ENCODE measurements at regions not wholly inside any gene's neighbourhood (a gene's known extent, or its start where the extent isn't known, plus 50 kb on each side); places are given as distances from the start of the nearest gene placed in this dataset.

GRCh38 chr7:155193716-155194115, 104.0 kb upstream of the INSIG1 start:
- DNase-seq, result no peak

GRCh38 chr7:155194382-155195140, 103.1 kb upstream of the INSIG1 start:
- 65 to 70% methylated on average over 2 to 18 of the region's 18 CpGs for WGBS, 2 donors (ENCODE audit: low coverage in 1 of 2)
- Histone ChIP-seq H3K9me3 (peaks cover 5 to 17% of the 10 kb centered on the region in 2 donors), H3K27me3 (peaks cover 25% of the 10 kb centered on the region), H3K4me3 (no peak overlapping the region), H3K4me1 (no peaks in the 10 kb centered on the region), H3K27ac (no peak overlapping the region), H3K36me3 (no peaks in the 10 kb centered on the region)
- TF ChIP-seq POLR2AphosphoS5 (IDR thresholded peaks at IDR 0.05) (no peak), EP300 (IDR thresholded peaks at IDR 0.05; ENCODE audit: low read depth) (no peak), POLR2A (IDR thresholded peaks at IDR 0.05) (no peak)
- TF ChIP-seq, protein P1, sequence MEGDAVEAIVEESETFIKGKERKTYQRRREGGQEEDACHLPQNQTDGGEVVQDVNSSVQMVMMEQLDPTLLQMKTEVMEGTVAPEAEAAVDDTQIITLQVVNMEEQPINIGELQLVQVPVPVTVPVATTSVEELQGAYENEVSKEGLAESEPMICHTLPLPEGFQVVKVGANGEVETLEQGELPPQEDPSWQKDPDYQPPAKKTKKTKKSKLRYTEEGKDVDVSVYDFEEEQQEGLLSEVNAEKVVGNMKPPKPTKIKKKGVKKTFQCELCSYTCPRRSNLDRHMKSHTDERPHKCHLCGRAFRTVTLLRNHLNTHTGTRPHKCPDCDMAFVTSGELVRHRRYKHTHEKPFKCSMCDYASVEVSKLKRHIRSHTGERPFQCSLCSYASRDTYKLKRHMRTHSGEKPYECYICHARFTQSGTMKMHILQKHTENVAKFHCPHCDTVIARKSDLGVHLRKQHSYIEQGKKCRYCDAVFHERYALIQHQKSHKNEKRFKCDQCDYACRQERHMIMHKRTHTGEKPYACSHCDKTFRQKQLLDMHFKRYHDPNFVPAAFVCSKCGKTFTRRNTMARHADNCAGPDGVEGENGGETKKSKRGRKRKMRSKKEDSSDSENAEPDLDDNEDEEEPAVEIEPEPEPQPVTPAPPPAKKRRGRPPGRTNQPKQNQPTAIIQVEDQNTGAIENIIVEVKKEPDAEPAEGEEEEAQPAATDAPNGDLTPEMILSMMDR (IDR thresholded peaks at IDR 0.05), result no peak
- no peak for DNase-seq
- intact Hi-C loops (cut with DNase I; ENCODE audit: low total_unique reads) (loop anchor here (5.0 kb wide), 2 partner anchors 272 to 818 kb away; no protein-coding TSS in a partner anchor), in situ Hi-C loops (cut with MboI; ENCODE audit: low pct_ligation_motif_present in 1 of 4, low pct_unique_long_range_greater_than_20kb in 1 of 4, low sequenced_read_pairs in 3 of 4) (loop anchor here in 2 of 4 donors (25.0 kb wide), 2 partner anchors 143 to 282 kb away; no protein-coding TSS in a partner anchor)

More at GRCh38 chr7:155193716-155194115, 104.0 kb upstream of the INSIG1 start:
- in situ Hi-C loops (cut with MboI; ENCODE audit: low pct_ligation_motif_present in 1 of 4, low pct_unique_long_range_greater_than_20kb in 1 of 4, low sequenced_read_pairs in 3 of 4) (loop anchor here in 2 of 4 donors (25.0 kb wide), 2 partner anchors 144 to 281 kb away; no protein-coding TSS in a partner anchor), intact Hi-C loops (cut with DNase I; ENCODE audit: low total_unique reads) (loop anchor here (5.0 kb wide), 2 partner anchors 271 to 819 kb away; no protein-coding TSS in a partner anchor)
- Histone ChIP-seq H3K27ac (no peak overlapping the region), H3K9me3 (peaks cover 5 to 17% of the 10 kb centered on the region in 2 donors), H3K4me1 (no peaks in the 10 kb centered on the region), H3K36me3 (no peaks in the 10 kb centered on the region), H3K4me3 (no peak overlapping the region), H3K27me3 (peaks cover 25% of the 10 kb centered on the region)
- no peak for TF ChIP-seq POLR2A (IDR thresholded peaks at IDR 0.05)
- no peak for TF ChIP-seq EP300 (IDR thresholded peaks at IDR 0.05; ENCODE audit: low read depth)
- TF ChIP-seq POLR2AphosphoS5 (IDR thresholded peaks at IDR 0.05), result no peak
- TF ChIP-seq, protein P1 (IDR thresholded peaks at IDR 0.05), result no peak
- WGBS, 2 donors (ENCODE audit: low coverage in 1 of 2), result 65 to 100% methylated on average over 1 to 3 of the region's 3 CpGs

DNA sequence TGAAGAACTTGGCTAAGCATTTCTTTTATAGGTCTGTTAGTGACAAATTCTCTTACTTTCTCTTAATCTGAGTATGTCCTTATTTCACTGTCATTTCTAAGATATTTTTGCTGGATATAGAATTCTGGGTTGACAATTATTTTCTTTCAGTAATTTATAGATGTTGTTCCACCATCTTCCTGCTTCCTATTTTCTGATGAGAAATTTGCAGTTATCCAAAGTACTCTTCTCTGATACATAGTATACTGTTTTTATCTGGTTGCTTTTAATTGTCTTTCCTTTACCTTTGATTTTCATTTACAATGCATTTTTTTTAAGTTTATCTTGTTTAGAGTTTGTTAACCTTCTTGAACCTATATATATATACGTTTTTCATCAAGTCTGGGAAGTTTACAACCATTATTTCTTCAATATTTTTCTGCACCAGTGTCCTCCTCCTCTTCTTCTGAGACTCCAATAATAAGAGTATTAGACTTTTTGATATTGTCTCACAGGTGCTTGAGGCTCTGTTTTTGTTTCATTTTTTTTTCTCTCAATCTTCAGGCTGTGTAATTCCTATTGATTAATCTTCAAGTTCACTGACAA, 101.6 kb upstream of the INSIG1 start:
- peaks cover 5 to 17% of the 10 kb centered on the region in 2 donors for H3K9me3 ChIP-seq
- H3K4me1 ChIP-seq, result no peaks in the 10 kb centered on the region
- H3K27me3 ChIP-seq, result peaks cover 19% of the 10 kb centered on the region
- in situ Hi-C loops (cut with MboI; ENCODE audit: low pct_ligation_motif_present in 1 of 4, low pct_unique_long_range_greater_than_20kb in 1 of 4, low sequenced_read_pairs in 3 of 4) (loop anchor here in 2 of 4 donors (25.0 kb wide), 2 partner anchors 141 to 284 kb away; no protein-coding TSS in a partner anchor), intact Hi-C loops (cut with DNase I; ENCODE audit: low total_unique reads) (no loop called here)
- WGBS, 2 donors (ENCODE audit: low coverage in 1 of 2), result 55% methylated on average over 1 of the region's 1 CpG; no CpG with 5 or more reads in 1 of the 2 donors
- no peak overlapping the region for H3K4me3 ChIP-seq
- no peak for DNase-seq
- H3K36me3 ChIP-seq, result no peaks in the 10 kb centered on the region
- TF ChIP-seq POLR2AphosphoS5 (IDR thresholded peaks at IDR 0.05) (no peak), EP300 (IDR thresholded peaks at IDR 0.05; ENCODE audit: low read depth) (no peak), POLR2A (IDR thresholded peaks at IDR 0.05) (no peak)
- TF ChIP-seq, protein P1 (IDR thresholded peaks at IDR 0.05), result no peak
- no peak overlapping the region for H3K27ac ChIP-seq

- H3K36me3 ChIP-seq, result no peaks in the 10 kb centered on the region
- intact Hi-C loops (cut with DNase I; ENCODE audit: low total_unique reads) (no loop called here), in situ Hi-C loops (cut with MboI; ENCODE audit: low pct_ligation_motif_present in 1 of 4, low pct_unique_long_range_greater_than_20kb in 1 of 4, low sequenced_read_pairs in 3 of 4) (loop anchor here in 2 of 4 donors (25.0 kb wide), 2 partner anchors 139 to 286 kb away; no protein-coding TSS in a partner anchor)
- H3K27me3 ChIP-seq, result peaks cover 8% of the 10 kb centered on the region
- H3K9me3 ChIP-seq, result peaks cover 5 to 17% of the 10 kb centered on the region in 2 donors
- H3K4me3 ChIP-seq, result no peak overlapping the region
- H3K27ac ChIP-seq, result no peak overlapping the region
- WGBS, 2 donors (ENCODE audit: low coverage in 1 of 2), result 86 to 100% methylated on average over 1 to 22 of the region's 22 CpGs
- no peaks in the 10 kb centered on the region for H3K4me1 ChIP-seq
- DNase-seq, result no peak
- TF ChIP-seq POLR2A (IDR thresholded peaks at IDR 0.05), result no peak
- TF ChIP-seq, protein P1 (IDR thresholded peaks at IDR 0.05), result no peak
These were observed 99.3 kb upstream of the INSIG1 start for GRCh38 chr7:155198196-155198892.
